ENCODE measurements at regions not wholly inside any gene's neighbourhood (a gene's known extent, or its start where the extent isn't known, plus 50 kb on each side); places are given as distances from the start of the nearest gene placed in this dataset.

- no peak overlapping the region for H3K4me3 ChIP-seq (ENCODE audit: low read depth, low read length)
- no peak for TF ChIP-seq CTCF (IDR thresholded peaks at IDR 0.05; ENCODE audit: insufficient read depth, low read depth, low read length, missing control alignments)
- DNase-seq (ENCODE audit: low read depth): no peak
Observed at GRCh38 chr1:58075188-58075578, 471.3 kb downstream of the OMA1 start.

GRCh38 chr1:58072450-58072849 is 474.1 kb downstream of the OMA1 start:
- no peak for TF ChIP-seq CTCF (IDR thresholded peaks at IDR 0.05; ENCODE audit: insufficient read depth, low read depth, low read length, missing control alignments)
- H3K4me3 ChIP-seq (ENCODE audit: low read depth, low read length): no peak overlapping the region
- no peak for DNase-seq (ENCODE audit: low read depth)

GRCh38 chr1:58067082-58067481 is 479.4 kb downstream of the OMA1 start:
- no peak for DNase-seq (ENCODE audit: low read depth)
- no peak for TF ChIP-seq CTCF (IDR thresholded peaks at IDR 0.05; ENCODE audit: insufficient read depth, low read depth, low read length, missing control alignments)
- no peak overlapping the region for H3K4me3 ChIP-seq (ENCODE audit: low read depth, low read length)

GRCh38 chr1:58065520-58065919 is 481.0 kb downstream of the OMA1 start:
- no peak for TF ChIP-seq CTCF (IDR thresholded peaks at IDR 0.05; ENCODE audit: insufficient read depth, low read depth, low read length, missing control alignments)
- DNase-seq (ENCODE audit: low read depth): peak; percentile 5
- no peak overlapping the region for H3K4me3 ChIP-seq (ENCODE audit: low read depth, low read length)

GRCh38 chr1:58064166-58064565 is 482.4 kb downstream of the OMA1 start:
- TF ChIP-seq CTCF (IDR thresholded peaks at IDR 0.05; ENCODE audit: insufficient read depth, low read depth, low read length, missing control alignments): no peak
- no peak overlapping the region for H3K4me3 ChIP-seq (ENCODE audit: low read depth, low read length)
- DNase-seq (ENCODE audit: low read depth): no peak

GRCh38 chr1:58063095-58063494 is 483.4 kb downstream of the OMA1 start:
- H3K4me3 ChIP-seq (ENCODE audit: low read depth, low read length): no peak overlapping the region
- DNase-seq (ENCODE audit: low read depth): no peak
- TF ChIP-seq CTCF (IDR thresholded peaks at IDR 0.05; ENCODE audit: insufficient read depth, low read depth, low read length, missing control alignments): no peak

- no peak overlapping the region for H3K4me3 ChIP-seq (ENCODE audit: low read depth, low read length)
- TF ChIP-seq CTCF (IDR thresholded peaks at IDR 0.05; ENCODE audit: insufficient read depth, low read depth, low read length, missing control alignments): no peak
- DNase-seq (ENCODE audit: low read depth): no peak
Observed at GRCh38 chr1:58062635-58063034, 483.9 kb downstream of the OMA1 start.
